ENCODE measurements at regions not wholly inside any gene's neighbourhood (a gene's known extent, or its start where the extent isn't known, plus 50 kb on each side); places are given as distances from the start of the nearest gene placed in this dataset.

GRCh38 chr13:60797112-60797511 is 400.1 kb downstream of the TDRD3 start:
- Mint-ChIP-seq H3K27ac (no peak overlapping the region), H3K4me1 (ENCODE audit: low read depth) (no peaks in the 10 kb centered on the region), H3K4me3 (no peak overlapping the region), H3K36me3 (ENCODE audit: insufficient read depth in 2 of 2) (no peaks in the 10 kb centered on the region), H3K9me3 (no peaks in the 10 kb centered on the region), H3K27me3 (ENCODE audit: low read depth) (no peaks in the 10 kb centered on the region)
- DNase-seq (no peak), ATAC-seq (replicated peaks in 1 of 2) (no peak)

- no peaks in the 10 kb centered on the region for H3K27me3 Mint-ChIP-seq (ENCODE audit: low read depth)
- H3K9me3 Mint-ChIP-seq: no peaks in the 10 kb centered on the region
- no peaks in the 10 kb centered on the region for H3K4me1 Mint-ChIP-seq (ENCODE audit: low read depth)
- H3K27ac Mint-ChIP-seq: no peak overlapping the region
- no peak overlapping the region for H3K4me3 Mint-ChIP-seq
- DNase-seq (no peak), ATAC-seq (replicated peaks in 1 of 2) (no peak)
- no peaks in the 10 kb centered on the region for H3K36me3 Mint-ChIP-seq (ENCODE audit: insufficient read depth in 2 of 2)
Observed at GRCh38 chr13:60794751-60795150, 397.7 kb downstream of the TDRD3 start.

- ATAC-seq (replicated peaks in 1 of 2) (no peak), DNase-seq (no peak)
- no peaks in the 10 kb centered on the region for H3K27me3 Mint-ChIP-seq (ENCODE audit: low read depth)
- no peaks in the 10 kb centered on the region for H3K36me3 Mint-ChIP-seq (ENCODE audit: insufficient read depth in 2 of 2)
- no peak overlapping the region for H3K27ac Mint-ChIP-seq
- H3K9me3 Mint-ChIP-seq: no peaks in the 10 kb centered on the region
- H3K4me3 Mint-ChIP-seq: no peak overlapping the region
- no peaks in the 10 kb centered on the region for H3K4me1 Mint-ChIP-seq (ENCODE audit: low read depth)
Observed at GRCh38 chr13:60790620-60791019, 393.6 kb downstream of the TDRD3 start.

- ATAC-seq (replicated peaks in 1 of 2) (no peak), DNase-seq (no peak)
- Mint-ChIP-seq H3K4me3 (no peak overlapping the region), H3K4me1 (ENCODE audit: low read depth) (no peaks in the 10 kb centered on the region), H3K36me3 (ENCODE audit: insufficient read depth in 2 of 2) (no peaks in the 10 kb centered on the region), H3K27ac (no peak overlapping the region), H3K27me3 (ENCODE audit: low read depth) (no peaks in the 10 kb centered on the region), H3K9me3 (no peaks in the 10 kb centered on the region)
Observed at GRCh38 chr13:60788156-60788829, 391.3 kb downstream of the TDRD3 start.

- DNase-seq: no peak
- Mint-ChIP-seq H3K27me3 (ENCODE audit: low read depth) (no peaks in the 10 kb centered on the region), H3K4me1 (ENCODE audit: low read depth) (no peaks in the 10 kb centered on the region), H3K9me3 (peaks cover 0 to 3% of the 10 kb centered on the region in 2 donors), H3K27ac (no peak overlapping the region), H3K4me3 (no peak overlapping the region), H3K36me3 (ENCODE audit: insufficient read depth in 2 of 2) (no peaks in the 10 kb centered on the region)
- ATAC-seq (replicated peaks in 1 of 2): no peak
Observed at GRCh38 chr13:60787083-60787482, 390.1 kb downstream of the TDRD3 start.

- Mint-ChIP-seq H3K4me3 (no peak overlapping the region), H3K4me1 (ENCODE audit: low read depth) (no peaks in the 10 kb centered on the region), H3K27ac (no peak overlapping the region), H3K9me3 (peaks cover 3 to 15% of the 10 kb centered on the region in 2 donors), H3K27me3 (ENCODE audit: low read depth) (no peaks in the 10 kb centered on the region), H3K36me3 (ENCODE audit: insufficient read depth in 2 of 2) (no peaks in the 10 kb centered on the region)
- no peak for DNase-seq
- no peak for ATAC-seq (replicated peaks in 1 of 2)
Observed at GRCh38 chr13:60772726-60773125, 375.7 kb downstream of the TDRD3 start.

GRCh38 chr13:60765700-60766411 is 368.8 kb downstream of the TDRD3 start:
- ATAC-seq (replicated peaks in 1 of 2) (no peak), DNase-seq (no peak)
- no peaks in the 10 kb centered on the region for H3K36me3 Mint-ChIP-seq (ENCODE audit: insufficient read depth in 2 of 2)
- no peaks in the 10 kb centered on the region for H3K4me1 Mint-ChIP-seq (ENCODE audit: low read depth)
- no peak overlapping the region for H3K27ac Mint-ChIP-seq
- H3K27me3 Mint-ChIP-seq (ENCODE audit: low read depth): no peaks in the 10 kb centered on the region
- no peak overlapping the region for H3K4me3 Mint-ChIP-seq
- H3K9me3 Mint-ChIP-seq: peaks cover 12 to 14% of the 10 kb centered on the region in 2 donors

- Mint-ChIP-seq H3K27ac (no peak overlapping the region), H3K9me3 (peaks cover 3 to 10% of the 10 kb centered on the region in 2 donors), H3K27me3 (ENCODE audit: low read depth) (no peaks in the 10 kb centered on the region), H3K4me1 (ENCODE audit: low read depth) (no peaks in the 10 kb centered on the region), H3K4me3 (no peak overlapping the region), H3K36me3 (ENCODE audit: insufficient read depth in 2 of 2) (no peaks in the 10 kb centered on the region)
- DNase-seq: no peak
- ATAC-seq (replicated peaks in 1 of 2): no peak
Observed at GRCh38 chr13:60759499-60759898, 362.5 kb downstream of the TDRD3 start.

- ATAC-seq (replicated peaks in 1 of 2): no peak
- Mint-ChIP-seq H3K4me3 (no peak overlapping the region), H3K4me1 (ENCODE audit: low read depth) (no peaks in the 10 kb centered on the region), H3K9me3 (peaks cover 5 to 12% of the 10 kb centered on the region in 2 donors), H3K27me3 (ENCODE audit: low read depth) (no peaks in the 10 kb centered on the region), H3K27ac (no peak overlapping the region), H3K36me3 (ENCODE audit: insufficient read depth in 2 of 2) (no peaks in the 10 kb centered on the region)
- no peak for DNase-seq
Observed at GRCh38 chr13:60758637-60759036, 361.6 kb downstream of the TDRD3 start.

- H3K27me3 Mint-ChIP-seq (ENCODE audit: low read depth): no peaks in the 10 kb centered on the region
- H3K4me3 Mint-ChIP-seq: no peak overlapping the region
- H3K9me3 Mint-ChIP-seq: peaks cover 5 to 10% of the 10 kb centered on the region in 2 donors
- H3K36me3 Mint-ChIP-seq (ENCODE audit: insufficient read depth in 2 of 2): no peaks in the 10 kb centered on the region
- no peak overlapping the region for H3K27ac Mint-ChIP-seq
- DNase-seq (no peak), ATAC-seq (replicated peaks in 1 of 2) (no peak)
- no peaks in the 10 kb centered on the region for H3K4me1 Mint-ChIP-seq (ENCODE audit: low read depth)
Observed at GRCh38 chr13:60757501-60758215, 360.6 kb downstream of the TDRD3 start.

GRCh38 chr13:60756306-60756705 is 359.3 kb downstream of the TDRD3 start:
- H3K9me3 Mint-ChIP-seq: peaks cover 4% of the 10 kb centered on the region in 2 donors
- H3K4me3 Mint-ChIP-seq: no peak overlapping the region
- no peaks in the 10 kb centered on the region for H3K36me3 Mint-ChIP-seq (ENCODE audit: insufficient read depth in 2 of 2)
- no peak for DNase-seq
- H3K27ac Mint-ChIP-seq: no peak overlapping the region
- H3K4me1 Mint-ChIP-seq (ENCODE audit: low read depth): no peaks in the 10 kb centered on the region
- ATAC-seq (replicated peaks in 1 of 2): no peak
- H3K27me3 Mint-ChIP-seq (ENCODE audit: low read depth): no peaks in the 10 kb centered on the region

- peaks cover 4% of the 10 kb centered on the region in 2 donors for H3K9me3 Mint-ChIP-seq
- no peak overlapping the region for H3K4me3 Mint-ChIP-seq
- no peaks in the 10 kb centered on the region for H3K4me1 Mint-ChIP-seq (ENCODE audit: low read depth)
- H3K27me3 Mint-ChIP-seq (ENCODE audit: low read depth): no peaks in the 10 kb centered on the region
- H3K36me3 Mint-ChIP-seq (ENCODE audit: insufficient read depth in 2 of 2): no peaks in the 10 kb centered on the region
- no peak for DNase-seq
- no peak for ATAC-seq (replicated peaks in 1 of 2)
- H3K27ac Mint-ChIP-seq: no peak overlapping the region
Observed at GRCh38 chr13:60755380-60756163, 358.6 kb downstream of the TDRD3 start.
